ENCODE measurements at regions not wholly inside any gene's neighbourhood (a gene's known extent, or its start where the extent isn't known, plus 50 kb on each side); places are given as distances from the start of the nearest gene placed in this dataset.

DNA sequence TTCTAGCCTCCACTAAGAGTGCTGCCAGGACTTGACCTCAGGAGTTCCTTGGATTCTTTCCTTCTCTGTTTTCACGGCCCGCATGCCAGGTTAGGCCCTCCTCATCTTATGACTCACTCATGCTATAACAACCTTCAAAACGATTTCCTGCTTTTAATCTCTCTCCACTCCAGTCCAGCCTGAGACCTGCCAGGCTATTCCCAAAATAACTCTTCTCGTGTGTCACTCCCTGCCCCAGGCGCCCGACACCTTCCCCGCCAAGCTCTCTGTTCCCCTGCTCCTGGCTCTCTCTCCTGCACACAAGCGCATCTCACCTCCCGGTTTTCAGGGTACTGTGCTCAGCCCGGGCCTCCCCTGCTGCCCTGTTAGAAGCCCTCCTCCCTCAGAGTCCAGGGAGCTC lies 64.1 kb upstream of the RPS6KA2 start:
- TF ChIP-seq EZH2phosphoT487 (IDR thresholded peaks at IDR 0.05; ENCODE audit: insufficient read depth, low read depth) (no peak), EZH2 (IDR thresholded peaks at IDR 0.05; ENCODE audit: insufficient read depth, poor library complexity, severe bottlenecking) (no peak)
